PC-9 (cell line): ENCODE measurements at regions not wholly inside any gene's neighbourhood (a gene's known extent, or its start where the extent isn't known, plus 50 kb on each side); places are given as distances from the start of the nearest gene placed in this dataset.
"Not testable (repeated sequence)": the region's sequence is repeated elsewhere in the genome, so short reads cannot be mapped to it uniquely, and the experiment has no call there.

ENCODE experiments used
- BruUV-seq: library from RNA; stranded (reverse); fragments of 400-500 nt; replicated peaks from 2 replicates; lab custom pipeline; 2021; lab: Mats Ljungman, UMichigan
- CTCF ChIA-PET: fragments of 300-600 bp; sonication (Branson Sonifier 250); formaldehyde crosslinking; loops from one replicate; lab custom pipeline; 2022; ENCODE audit warnings: antibody characterized with exemption; lab: Charles Lee
- POLR2A ChIA-PET: fragments of 300-600 bp; sonication (Branson Sonifier 250); formaldehyde crosslinking; loops from one replicate; lab custom pipeline; 2022; ENCODE audit warnings: antibody characterized with exemption; ENCODE audit not compliant: unreplicated experiment; lab: Charles Lee
- DNase-seq, 2 experiments: peaks; one replicate each; pipeline versions ENCODE4 v3.0.0 to v3.0.0-alpha.2; 2015 to 2022; ENCODE audit warnings: mixed read lengths in 1 of 2
- H2AFZ ChIP-seq: fragments of 200-600 bp; sonication (generic); 2 replicates; pipeline ENCODE4 v1.8.1; 2017; ENCODE audit warnings: antibody characterized with exemption
- H3F3A ChIP-seq: fragments of 200-600 bp; sonication (generic); 2 replicates; pipeline ENCODE4 v1.8.1; 2017; ENCODE audit warnings: antibody characterized with exemption, mild to moderate bottlenecking, low read depth; ENCODE audit not compliant: insufficient read depth
- H3K27ac ChIP-seq: fragments of 200-600 bp; sonication (generic); 2 replicates; pipeline ENCODE4 v1.6.1; 2016; ENCODE audit warnings: mixed run types
- H3K27me3 ChIP-seq: fragments of 200-600 bp; sonication (generic); 2 replicates; pipeline ENCODE4 v1.6.1; 2016; ENCODE audit warnings: low read depth, mixed run types; ENCODE audit not compliant: insufficient read depth
- H3K36me3 ChIP-seq: fragments of 200-600 bp; sonication (generic); 2 replicates; pipeline ENCODE4 v1.6.1; 2016; ENCODE audit warnings: low read depth, mixed run types
- H3K4me1 ChIP-seq: fragments of 200-600 bp; sonication (generic); replicated peaks from 2 replicates; pipeline ENCODE4 v1.6.1; 2016; ENCODE audit warnings: mixed run types; ENCODE audit not compliant: insufficient read depth
- H3K4me2 ChIP-seq: fragments of 200-600 bp; sonication (generic); 2 replicates; pipeline ENCODE4 v1.6.1; 2017; ENCODE audit warnings: mixed run types
- H3K4me3 ChIP-seq: fragments of 200-600 bp; sonication (generic); 2 replicates; pipeline ENCODE4 v1.6.1; 2016; ENCODE audit warnings: mixed run types
- H3K79me2 ChIP-seq: fragments of 200-600 bp; sonication (generic); 2 replicates; pipeline ENCODE4 v1.6.1; 2017; ENCODE audit warnings: low read depth, mixed run types
- H3K9me2 ChIP-seq: fragments of 200-600 bp; sonication (generic); 2 replicates; pipeline ENCODE4 v1.8.1; 2017; ENCODE audit warnings: mild to moderate bottlenecking; ENCODE audit not compliant: insufficient read depth
- H3K9me3 ChIP-seq: fragments of 200-600 bp; sonication (generic); 2 replicates; pipeline ENCODE4 v1.8.1; 2016; ENCODE audit warnings: low read depth; ENCODE audit not compliant: insufficient read depth
- H4K20me1 ChIP-seq: fragments of 200-600 bp; sonication (generic); 2 replicates; pipeline ENCODE4 v1.8.1; 2017; ENCODE audit not compliant: insufficient read depth
- CTCF ChIP-seq: fragments of 200-600 bp; sonication (generic); conservative IDR thresholded peaks from 2 replicates; pipeline ENCODE4 v1.6.1; 2017; ENCODE audit warnings: mixed run types, antibody characterized with exemption, mild to moderate bottlenecking, moderate library complexity
- EZH2 ChIP-seq: fragments of 200-600 bp; sonication (generic); IDR thresholded peaks from 2 replicates; pipeline ENCODE4 v1.8.0; 2017; ENCODE audit warnings: antibody characterized with exemption, low read depth
- intact Hi-C: fragments of 100-400 bp; cut with micrococcal nuclease; formaldehyde crosslinking; loops from one replicate; pipeline ENCODE4 v1.10.0; 2022; ENCODE audit not compliant: unreplicated experiment

GRCh38 chr2:241984658-241985057 is 115.1 kb downstream of the RTP5 start:
- H3K4me2 ChIP-seq: no peak overlapping the region
- H3K4me3 ChIP-seq: no peak overlapping the region
- no peak overlapping the region for H3K27ac ChIP-seq
- BruUV-seq: no TSS peak
- H3F3A ChIP-seq: no peaks in the 10 kb centered on the region
- no peaks in the 10 kb centered on the region for H3K4me1 ChIP-seq
- H3K27me3 ChIP-seq: peaks cover 79% of the 10 kb centered on the region
- CTCF ChIA-PET: interaction anchor here (0.7 kb wide), 2 partner anchors 38 to 386 kb away, joined by 3 to 5 read pairs; no protein-coding TSS in a partner anchor
- DNase-seq: no peak
- H3K36me3 ChIP-seq: no peaks in the 10 kb centered on the region
- POLR2A ChIA-PET: no interaction called here
- no peaks in the 10 kb centered on the region for H3K79me2 ChIP-seq
- H3K9me3 ChIP-seq: no peaks in the 10 kb centered on the region
- H3K9me2 ChIP-seq: no peaks in the 10 kb centered on the region
- peaks cover 4% of the 10 kb centered on the region; the same call in 1 of the 2 replicates for H4K20me1 ChIP-seq
- intact Hi-C loops: no loop called here
- no peak overlapping the region for H2AFZ ChIP-seq
- no peak for TF ChIP-seq CTCF
- TF ChIP-seq EZH2: no peak

GRCh38 chr2:241985161-241985985 is 115.8 kb downstream of the RTP5 start:
- H2AFZ ChIP-seq, H3K27ac ChIP-seq, intact Hi-C loops, H3K9me3 ChIP-seq, H3K9me2 ChIP-seq, DNase-seq, H3K4me3 ChIP-seq, H3K79me2 ChIP-seq, POLR2A ChIA-PET, H3K36me3 ChIP-seq, H3F3A ChIP-seq, BruUV-seq, H3K4me2 ChIP-seq, H4K20me1 ChIP-seq, H3K4me1 ChIP-seq: not testable (repeated sequence)
- CTCF ChIA-PET: interaction anchor here (0.7 kb wide), 2 partner anchors 39 to 387 kb away, joined by 3 to 5 read pairs; no protein-coding TSS in a partner anchor
- H3K27me3 ChIP-seq: peaks cover 75% of the 10 kb centered on the region

- TF ChIP-seq CTCF (no peak), EZH2 (no peak)
- POLR2A ChIA-PET: no interaction called here
- intact Hi-C loops: no loop called here
- no peak overlapping the region for H3K27ac ChIP-seq
- H3K27me3 ChIP-seq: peaks cover 73% of the 10 kb centered on the region
- no peaks in the 10 kb centered on the region for H3F3A ChIP-seq
- CTCF ChIA-PET: no interaction called here
- H3K4me1 ChIP-seq: no peaks in the 10 kb centered on the region
- H3K36me3 ChIP-seq: no peaks in the 10 kb centered on the region
- no peak overlapping the region for H3K4me2 ChIP-seq
- H4K20me1 ChIP-seq: peaks cover 4% of the 10 kb centered on the region; the same call in 1 of the 2 replicates
- H3K9me2 ChIP-seq: no peaks in the 10 kb centered on the region
- H2AFZ ChIP-seq: no peak overlapping the region
- BruUV-seq: no TSS peak
- no peak overlapping the region for H3K4me3 ChIP-seq
- H3K9me3 ChIP-seq: no peaks in the 10 kb centered on the region
- DNase-seq: no peak
- no peaks in the 10 kb centered on the region for H3K79me2 ChIP-seq
Observed at GRCh38 chr2:241985986-241986329, 116.4 kb downstream of the RTP5 start.
